Memory B cell (primary cell): ENCODE measurements at regions not wholly inside any gene's neighbourhood (a gene's known extent, or its start where the extent isn't known, plus 50 kb on each side); places are given as distances from the start of the nearest gene placed in this dataset.

Source experiments
- ATAC-seq: fragments of 150-1000 bp; cut with Tn5 transposase; 2 replicates; pipeline ENCODE4 v1.10.0; 2021; ENCODE audit warnings: low read depth, mild to moderate bottlenecking, moderate library complexity
- DNase-seq, 2 donors: peaks; one replicate each; pipeline ENCODE4 v3.0.0; 2022; ENCODE audit warnings: low spot score in 2 of 2
- H3K27ac Mint-ChIP-seq: one replicate; pipeline ENCODE4 v1.8.0; 2022; ENCODE audit warnings: mild to moderate bottlenecking, moderate library complexity, mixed read lengths
- H3K27me3 Mint-ChIP-seq: one replicate; pipeline ENCODE4 v1.8.0; 2022; ENCODE audit warnings: mixed read lengths
- H3K36me3 Mint-ChIP-seq: one replicate; pipeline ENCODE4 v1.8.0; 2022; ENCODE audit warnings: mild to moderate bottlenecking, mixed read lengths
- H3K4me1 Mint-ChIP-seq: one replicate; pipeline ENCODE4 v1.8.0; 2022; ENCODE audit warnings: mixed read lengths
- H3K4me3 Mint-ChIP-seq: one replicate; pipeline ENCODE4 v1.8.0; 2022; ENCODE audit warnings: mild to moderate bottlenecking, moderate library complexity, mixed read lengths
- H3K9me3 Mint-ChIP-seq: one replicate; pipeline ENCODE4 v1.8.0; 2022; ENCODE audit warnings: mixed read lengths

GRCh38 chr4:138696058-138696457 lies 319.5 kb upstream of the NOCT start:
- no peak overlapping the region for H3K4me3 Mint-ChIP-seq
- H3K27ac Mint-ChIP-seq = no peak overlapping the region
- DNase-seq = no peak
- H3K9me3 Mint-ChIP-seq = no peaks in the 10 kb centered on the region
- H3K27me3 Mint-ChIP-seq = peaks cover 10% of the 10 kb centered on the region
- no peaks in the 10 kb centered on the region for H3K36me3 Mint-ChIP-seq
- no peak for ATAC-seq
- H3K4me1 Mint-ChIP-seq = no peaks in the 10 kb centered on the region

GRCh38 chr4:138693526-138693925 lies 322.1 kb upstream of the NOCT start:
- H3K9me3 Mint-ChIP-seq = no peaks in the 10 kb centered on the region
- DNase-seq = no peak
- peaks cover 8% of the 10 kb centered on the region for H3K27me3 Mint-ChIP-seq
- no peak overlapping the region for H3K27ac Mint-ChIP-seq
- no peaks in the 10 kb centered on the region for H3K4me1 Mint-ChIP-seq
- no peak overlapping the region for H3K4me3 Mint-ChIP-seq
- no peak for ATAC-seq
- no peaks in the 10 kb centered on the region for H3K36me3 Mint-ChIP-seq

- H3K4me1 Mint-ChIP-seq = no peaks in the 10 kb centered on the region
- H3K9me3 Mint-ChIP-seq = no peaks in the 10 kb centered on the region
- ATAC-seq (no peak), DNase-seq (no peak)
- no peak overlapping the region for H3K27ac Mint-ChIP-seq
- H3K36me3 Mint-ChIP-seq = no peaks in the 10 kb centered on the region
- peaks cover 10% of the 10 kb centered on the region for H3K27me3 Mint-ChIP-seq
- no peak overlapping the region for H3K4me3 Mint-ChIP-seq
Measured at GRCh38 chr4:138692411-138692810, 323.2 kb upstream of the NOCT start.

GRCh38 chr4:138689593-138689992 lies 326.0 kb upstream of the NOCT start:
- ATAC-seq = no peak
- DNase-seq = no peak
- Mint-ChIP-seq H3K9me3 (no peaks in the 10 kb centered on the region), H3K4me1 (no peaks in the 10 kb centered on the region), H3K27me3 (peaks cover 6% of the 10 kb centered on the region), H3K36me3 (no peaks in the 10 kb centered on the region), H3K27ac (no peak overlapping the region), H3K4me3 (no peak overlapping the region)

GRCh38 chr4:138689187-138689586 lies 326.4 kb upstream of the NOCT start:
- ATAC-seq (no peak), DNase-seq (no peak)
- Mint-ChIP-seq H3K4me1 (no peaks in the 10 kb centered on the region), H3K36me3 (no peaks in the 10 kb centered on the region), H3K27ac (no peak overlapping the region), H3K9me3 (no peaks in the 10 kb centered on the region), H3K4me3 (no peak overlapping the region), H3K27me3 (peaks cover 5% of the 10 kb centered on the region)

GRCh38 chr4:138688408-138689085 lies 327.0 kb upstream of the NOCT start:
- Mint-ChIP-seq H3K4me3 (no peak overlapping the region), H3K4me1 (no peaks in the 10 kb centered on the region), H3K27me3 (peaks cover 5% of the 10 kb centered on the region), H3K36me3 (no peaks in the 10 kb centered on the region), H3K27ac (no peak overlapping the region), H3K9me3 (no peaks in the 10 kb centered on the region)
- ATAC-seq (no peak), DNase-seq (no peak)

GRCh38 chr4:138686106-138686835 lies 329.3 kb upstream of the NOCT start:
- no peak overlapping the region for H3K4me3 Mint-ChIP-seq
- H3K36me3 Mint-ChIP-seq = no peaks in the 10 kb centered on the region
- peaks cover 11% of the 10 kb centered on the region for H3K27me3 Mint-ChIP-seq
- no peak overlapping the region for H3K27ac Mint-ChIP-seq
- ATAC-seq = no peak
- H3K4me1 Mint-ChIP-seq = no peaks in the 10 kb centered on the region
- no peaks in the 10 kb centered on the region for H3K9me3 Mint-ChIP-seq
- no peak for DNase-seq

GRCh38 chr4:138685316-138685715 lies 330.3 kb upstream of the NOCT start:
- no peaks in the 10 kb centered on the region for H3K36me3 Mint-ChIP-seq
- no peak overlapping the region for H3K27ac Mint-ChIP-seq
- ATAC-seq = no peak
- peaks cover 11% of the 10 kb centered on the region for H3K27me3 Mint-ChIP-seq
- H3K9me3 Mint-ChIP-seq = no peaks in the 10 kb centered on the region
- H3K4me3 Mint-ChIP-seq = no peak overlapping the region
- DNase-seq = no peak
- no peaks in the 10 kb centered on the region for H3K4me1 Mint-ChIP-seq

- H3K27me3 Mint-ChIP-seq = peaks cover 8% of the 10 kb centered on the region
- ATAC-seq = peak; percentile 32
Measured at GRCh38 chr4:138680989-138681604, 334.5 kb upstream of the NOCT start.

GRCh38 chr4:138680256-138680655 lies 335.3 kb upstream of the NOCT start:
- Mint-ChIP-seq H3K27ac (no peak overlapping the region), H3K9me3 (no peaks in the 10 kb centered on the region), H3K36me3 (no peaks in the 10 kb centered on the region), H3K27me3 (peaks cover 8% of the 10 kb centered on the region), H3K4me3 (no peak overlapping the region), H3K4me1 (no peaks in the 10 kb centered on the region)
- DNase-seq (no peak), ATAC-seq (no peak)

More at GRCh38 chr4:138680989-138681604, 334.5 kb upstream of the NOCT start:
- Mint-ChIP-seq H3K36me3 (no peaks in the 10 kb centered on the region), H3K4me3 (no peak overlapping the region), H3K9me3 (no peaks in the 10 kb centered on the region), H3K27ac (no peak overlapping the region), H3K4me1 (no peaks in the 10 kb centered on the region)
- peak; percentile 60 to 67 for DNase-seq

GRCh38 chr4:138678985-138679746 lies 336.4 kb upstream of the NOCT start:
- Mint-ChIP-seq H3K36me3 (no peaks in the 10 kb centered on the region), H3K27ac (no peak overlapping the region)

GRCh38 chr4:138677748-138678147 lies 337.8 kb upstream of the NOCT start:
- H3K9me3 Mint-ChIP-seq = no peaks in the 10 kb centered on the region
- H3K27me3 Mint-ChIP-seq = peaks cover 6% of the 10 kb centered on the region
- H3K36me3 Mint-ChIP-seq = no peaks in the 10 kb centered on the region
- H3K27ac Mint-ChIP-seq = no peak overlapping the region
- ATAC-seq (no peak), DNase-seq (no peak)
- H3K4me1 Mint-ChIP-seq = no peaks in the 10 kb centered on the region
- H3K4me3 Mint-ChIP-seq = no peak overlapping the region

More at GRCh38 chr4:138678985-138679746, 336.4 kb upstream of the NOCT start:
- ATAC-seq (no peak), DNase-seq (no peak)
- no peak overlapping the region for H3K4me3 Mint-ChIP-seq
- no peaks in the 10 kb centered on the region for H3K9me3 Mint-ChIP-seq
- peaks cover 8% of the 10 kb centered on the region for H3K27me3 Mint-ChIP-seq
- no peaks in the 10 kb centered on the region for H3K4me1 Mint-ChIP-seq

- ATAC-seq (no peak), DNase-seq (no peak)
- no peak overlapping the region for H3K4me3 Mint-ChIP-seq
- H3K27ac Mint-ChIP-seq = no peak overlapping the region
- no peaks in the 10 kb centered on the region for H3K4me1 Mint-ChIP-seq
- H3K36me3 Mint-ChIP-seq = no peaks in the 10 kb centered on the region
- H3K9me3 Mint-ChIP-seq = no peaks in the 10 kb centered on the region
- peaks cover 5% of the 10 kb centered on the region for H3K27me3 Mint-ChIP-seq
Measured at GRCh38 chr4:138677212-138677611, 338.4 kb upstream of the NOCT start.

- ATAC-seq (no peak), DNase-seq (no peak)
- H3K27ac Mint-ChIP-seq = no peak overlapping the region
- peaks cover 9% of the 10 kb centered on the region for H3K27me3 Mint-ChIP-seq
- H3K9me3 Mint-ChIP-seq = no peaks in the 10 kb centered on the region
- H3K4me1 Mint-ChIP-seq = no peaks in the 10 kb centered on the region
- H3K4me3 Mint-ChIP-seq = no peak overlapping the region
- H3K36me3 Mint-ChIP-seq = no peaks in the 10 kb centered on the region
Measured at GRCh38 chr4:138675685-138676084, 339.9 kb upstream of the NOCT start.
